ENCODE measurements at regions not wholly inside any gene's neighbourhood (a gene's known extent, or its start where the extent isn't known, plus 50 kb on each side); places are given as distances from the start of the nearest gene placed in this dataset.
A peak's percentile ranks its signal among the peaks of the same experiment; 100 is the strongest.

- no peak for DNase-seq (ENCODE audit: low read depth in 4 of 4, low spot score in 3 of 4)
Observed at GRCh38 chrX:150163221-150163930, 199.7 kb upstream of the MAMLD1 start.

- no peak for DNase-seq (ENCODE audit: low read depth in 4 of 4, low spot score in 3 of 4)
Observed at GRCh38 chrX:150163956-150164726, 199.0 kb upstream of the MAMLD1 start.

- no peak for DNase-seq (ENCODE audit: low read depth in 4 of 4, low spot score in 3 of 4)
Observed at GRCh38 chrX:150164971-150165600, 198.0 kb upstream of the MAMLD1 start.

DNA sequence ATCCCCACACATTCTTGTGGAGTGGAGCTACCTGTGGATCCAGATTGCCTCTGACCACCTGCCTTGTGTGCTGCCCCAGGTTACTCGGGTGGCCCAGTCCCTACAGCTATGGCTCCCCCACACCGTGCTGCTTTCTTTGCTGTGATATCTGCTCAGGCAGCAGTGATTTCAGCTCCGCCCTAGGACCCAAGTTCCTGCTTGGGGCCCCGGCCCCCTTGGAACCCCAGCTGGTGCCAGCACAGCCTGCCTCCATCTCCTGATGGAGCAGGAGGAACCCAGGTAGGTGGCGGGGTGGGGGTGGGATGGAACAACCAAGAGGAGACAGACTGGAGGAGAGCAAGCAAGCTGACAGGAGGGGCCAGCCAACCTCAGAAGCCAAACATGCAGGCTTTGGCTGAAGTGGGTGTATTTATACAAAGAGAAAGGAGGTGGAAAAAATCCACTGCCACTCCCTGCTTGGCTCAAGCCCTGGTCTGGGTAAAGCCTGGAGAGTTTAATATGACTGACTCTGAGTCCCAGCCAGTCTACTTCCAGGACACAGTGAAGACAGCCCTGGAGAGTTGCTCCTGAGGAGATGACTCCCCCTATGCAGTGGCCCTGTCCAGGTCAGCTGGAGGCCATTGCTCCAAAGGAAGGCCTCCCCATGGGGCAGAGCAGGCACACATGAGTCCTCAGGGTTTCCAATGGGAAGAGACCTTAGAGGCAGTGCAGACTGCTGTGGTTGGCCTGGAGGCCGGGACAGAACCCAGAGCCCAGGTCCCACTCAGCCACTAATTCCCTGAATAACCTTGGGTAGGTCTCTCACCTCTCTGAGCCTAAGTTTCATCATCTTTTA, 197.1 kb upstream of the MAMLD1 start:
- DNase-seq (ENCODE audit: low read depth in 4 of 4, low spot score in 3 of 4) = no peak

DNA sequence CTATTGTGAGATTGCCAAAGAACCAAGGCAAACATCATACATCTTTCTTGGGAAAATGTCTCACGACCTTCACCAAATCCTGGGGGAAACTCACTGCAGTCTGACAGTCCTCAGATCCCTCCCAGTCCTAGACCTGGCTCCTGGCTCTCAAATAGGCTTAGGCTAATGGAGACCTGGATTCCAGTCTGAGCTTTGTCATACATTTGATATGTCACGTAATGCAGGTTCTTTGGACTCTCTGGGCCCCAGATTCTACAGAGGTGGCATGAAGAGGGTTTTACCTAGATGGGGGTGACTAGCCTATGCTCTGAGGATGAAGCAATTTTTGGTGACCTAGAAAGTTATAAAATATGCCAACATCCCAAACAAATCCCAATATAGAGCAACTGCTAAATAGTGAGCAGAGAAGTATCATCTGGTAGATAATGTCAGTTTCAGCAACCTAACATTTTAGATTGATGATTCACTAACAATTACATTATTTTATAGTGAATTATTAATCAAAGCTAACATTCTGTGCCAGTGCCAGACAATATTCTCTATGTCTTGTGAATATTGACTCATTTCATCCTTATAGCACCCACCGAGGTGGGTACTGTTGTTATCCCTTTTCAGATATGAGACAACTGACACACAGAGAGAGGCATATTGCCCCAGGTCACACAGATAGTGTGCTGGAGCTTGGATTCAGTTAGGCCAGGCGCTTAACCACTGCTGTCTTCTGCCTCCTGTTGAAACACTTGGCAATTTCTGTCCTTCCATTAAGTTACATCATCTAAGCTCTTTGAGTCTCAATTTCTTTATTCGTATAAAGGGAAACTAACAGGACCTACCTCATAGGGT, 195.4 kb upstream of the MAMLD1 start:
- no peak for DNase-seq (ENCODE audit: low read depth in 4 of 4, low spot score in 3 of 4)

GRCh38 chrX:150182161-150182560, 181.0 kb upstream of the MAMLD1 start:
- no peak for DNase-seq (ENCODE audit: low read depth in 4 of 4, low spot score in 3 of 4)

- no peak for DNase-seq (ENCODE audit: low read depth in 4 of 4, low spot score in 3 of 4)
Observed at GRCh38 chrX:150184491-150184890, 178.6 kb upstream of the MAMLD1 start.

DNA sequence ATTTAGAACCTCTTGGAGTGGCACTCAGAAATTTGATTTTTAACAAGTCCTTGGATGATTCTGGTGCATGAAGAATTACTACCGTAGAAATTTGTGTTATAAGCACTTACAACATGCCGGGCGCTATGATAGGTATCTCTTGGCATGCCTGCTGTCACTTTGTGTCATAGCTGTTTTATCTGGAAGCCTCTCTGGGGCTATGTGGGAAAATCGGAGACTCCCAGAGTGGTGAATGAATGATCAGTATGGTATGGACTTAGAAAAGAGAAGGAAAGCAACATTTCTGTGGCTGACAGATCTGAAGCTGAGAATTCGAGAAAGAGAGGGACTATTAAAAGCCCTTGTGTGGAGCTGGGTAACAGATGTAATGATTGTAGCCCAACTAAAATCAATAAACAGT, 177.4 kb upstream of the MAMLD1 start:
- DNase-seq (ENCODE audit: low read depth in 4 of 4, low spot score in 3 of 4) = no peak

GRCh38 chrX:150192816-150193215, 170.3 kb upstream of the MAMLD1 start:
- DNase-seq (ENCODE audit: low read depth in 4 of 4, low spot score in 3 of 4) = no peak

- DNase-seq (ENCODE audit: low read depth in 4 of 4, low spot score in 3 of 4) = no peak
Observed at GRCh38 chrX:150196285-150196684, 166.8 kb upstream of the MAMLD1 start.

DNA sequence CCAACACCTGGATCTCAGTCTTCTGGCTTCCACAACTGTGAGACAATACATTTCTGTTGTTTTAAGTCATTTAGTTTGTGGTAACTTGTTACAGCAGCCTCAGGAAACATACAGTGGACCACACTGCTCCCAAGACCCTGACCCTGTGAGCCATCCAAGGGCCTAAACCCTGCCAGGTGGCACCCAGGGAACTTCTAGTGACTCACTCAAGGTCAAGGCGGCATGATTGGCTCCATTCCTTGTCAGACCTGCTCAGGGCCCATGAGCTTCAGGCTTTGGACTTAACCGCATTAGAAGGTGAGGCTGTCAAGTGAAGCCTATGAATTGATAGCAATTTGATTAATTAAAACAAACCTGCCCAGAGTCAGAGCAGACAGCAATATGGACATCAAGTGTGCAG, 165.7 kb upstream of the MAMLD1 start:
- DNase-seq (ENCODE audit: low read depth in 4 of 4, low spot score in 3 of 4) = no peak

DNA sequence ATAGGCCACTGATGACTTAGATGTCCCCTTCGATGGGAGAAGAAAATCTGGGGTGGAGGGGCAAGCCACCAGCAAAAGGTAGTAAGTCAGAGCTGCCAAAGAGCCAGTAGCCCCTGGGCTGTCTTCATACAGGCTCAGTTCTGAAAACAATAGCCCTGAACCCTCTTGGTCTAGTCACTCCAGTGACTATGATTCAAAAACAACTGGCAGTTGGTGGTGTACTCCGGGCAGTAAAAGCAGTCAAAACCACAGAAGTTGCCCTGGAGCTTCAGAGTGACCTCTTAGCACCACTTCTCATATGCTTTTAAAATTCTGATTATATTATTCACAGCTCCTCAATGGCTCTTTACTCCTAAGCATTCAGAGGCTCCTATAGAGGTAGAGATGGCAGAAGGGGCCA, 164.3 kb upstream of the MAMLD1 start:
- DNase-seq (ENCODE audit: low read depth in 4 of 4, low spot score in 3 of 4) = no peak

DNA sequence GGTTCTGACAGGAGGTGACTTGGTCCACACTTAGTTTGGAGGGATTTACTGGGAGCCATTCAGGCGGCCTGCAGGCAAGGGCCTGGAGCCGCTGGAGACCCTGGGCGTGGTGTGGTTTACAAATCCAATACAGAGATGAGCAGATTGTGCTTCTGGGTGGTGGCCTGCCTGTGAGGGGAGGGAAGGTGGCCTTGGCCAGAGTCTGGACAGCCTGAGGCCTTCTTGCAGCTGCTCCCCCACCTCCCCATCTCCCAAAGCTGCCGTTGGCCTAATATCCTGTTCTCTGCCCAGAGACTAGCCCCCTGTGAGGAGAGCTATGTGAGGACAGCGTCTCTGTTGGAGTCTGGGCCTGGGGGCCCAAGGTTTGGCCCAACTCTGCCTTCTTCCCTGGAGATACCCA, 163.9 kb upstream of the MAMLD1 start:
- DNase-seq (ENCODE audit: low read depth in 4 of 4, low spot score in 3 of 4) = no peak

DNA sequence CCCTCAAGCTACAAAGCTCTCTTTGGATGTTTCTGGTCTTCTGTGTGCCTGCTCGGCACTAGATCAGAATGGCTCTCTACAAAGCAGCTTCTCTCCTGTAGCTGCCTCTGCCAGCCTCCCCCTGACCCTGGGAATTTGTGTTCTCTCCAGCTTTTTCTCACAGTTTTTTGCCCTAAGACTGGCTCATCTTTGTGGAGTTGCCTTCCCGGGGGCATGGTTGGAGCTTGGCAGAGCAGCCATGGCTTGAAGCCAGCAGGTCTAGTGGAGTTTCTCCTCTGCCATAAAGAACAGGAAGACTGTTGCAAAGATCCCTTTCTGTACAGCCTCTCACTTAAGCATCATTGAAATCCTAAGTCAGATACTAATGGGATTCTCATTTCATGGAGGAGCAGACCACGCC, 163.3 kb upstream of the MAMLD1 start:
- no peak for DNase-seq (ENCODE audit: low read depth in 4 of 4, low spot score in 3 of 4)

GRCh38 chrX:150200361-150200760, 162.8 kb upstream of the MAMLD1 start:
- DNase-seq (ENCODE audit: low read depth in 4 of 4, low spot score in 3 of 4) = no peak

DNA sequence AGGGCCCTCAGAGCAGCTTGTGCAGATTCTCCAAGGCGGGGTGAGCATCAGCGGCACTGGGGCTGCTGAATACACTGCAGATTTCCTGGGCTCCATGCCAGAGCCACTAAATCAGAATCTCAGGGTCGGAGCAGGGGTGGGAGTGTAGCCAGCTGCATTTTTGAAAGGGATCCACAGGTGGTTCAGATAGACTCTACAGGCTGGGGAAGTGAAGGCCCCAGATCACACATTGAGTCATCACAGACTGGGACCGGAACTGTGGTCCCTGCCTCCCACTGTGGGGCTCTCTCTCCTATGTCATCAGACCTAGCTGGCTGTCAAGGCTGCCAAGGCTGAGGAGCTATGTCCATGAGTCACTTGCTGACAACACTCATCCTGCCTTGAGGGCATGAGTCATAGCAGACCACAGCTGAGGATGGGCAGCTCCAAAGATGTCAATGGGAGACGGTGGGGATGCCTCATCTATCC, 162.3 kb upstream of the MAMLD1 start:
- DNase-seq (ENCODE audit: low read depth in 4 of 4, low spot score in 3 of 4) = peak in 1 of 4 donors; percentile 21

DNA sequence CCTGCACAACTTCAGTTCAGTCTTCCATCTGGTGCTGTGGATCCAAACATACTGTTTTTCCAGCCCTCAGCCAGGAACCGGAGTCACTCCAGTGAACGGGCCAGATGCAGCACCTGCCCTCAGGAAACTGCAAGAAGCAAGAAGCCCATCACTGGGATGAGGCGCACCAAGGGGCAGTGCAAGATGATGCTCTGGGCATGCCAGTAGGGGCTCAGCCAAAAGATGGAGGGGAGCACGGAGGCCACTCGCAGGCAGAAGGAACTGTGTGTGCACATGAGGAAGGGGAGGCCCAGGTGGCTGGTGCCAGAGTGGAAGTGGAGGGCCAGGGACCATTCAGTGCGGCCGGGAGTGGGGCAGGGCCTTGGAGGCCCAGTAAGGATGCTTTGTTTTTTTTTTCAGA, 161.7 kb upstream of the MAMLD1 start:
- no peak for DNase-seq (ENCODE audit: low read depth in 4 of 4, low spot score in 3 of 4)

- DNase-seq (ENCODE audit: low read depth in 4 of 4, low spot score in 3 of 4) = no peak
Observed at GRCh38 chrX:150201841-150202240, 161.3 kb upstream of the MAMLD1 start.

GRCh38 chrX:150202641-150203247, 160.4 kb upstream of the MAMLD1 start:
- DNase-seq (ENCODE audit: low read depth in 4 of 4, low spot score in 3 of 4) = no peak

GRCh38 chrX:150203248-150203645, 159.9 kb upstream of the MAMLD1 start:
- no peak for DNase-seq (ENCODE audit: low read depth in 4 of 4, low spot score in 3 of 4)

Measured in left renal pelvis (tissue), 4 donors.